ELF-1 (cell line): ENCODE measurements at regions not wholly inside any gene's neighbourhood (a gene's known extent, or its start where the extent isn't known, plus 50 kb on each side); places are given as distances from the start of the nearest gene placed in this dataset.

Source experiments
- DNase-seq: peaks from one replicate; pipeline ENCODE4 v3.0.0-alpha.2; 2016; ENCODE audit warnings: low read depth, low spot score

- peak; percentile 74 for DNase-seq
Measured at GRCh38 chr6:44050872-44051505, 76.3 kb downstream of the MRPL14 start.

GRCh38 chr6:44049989-44050871 is 77.0 kb downstream of the MRPL14 start:
- no peak for DNase-seq

GRCh38 chr6:44049163-44049988 is 77.9 kb downstream of the MRPL14 start:
- DNase-seq = no peak

- DNase-seq = no peak
Measured at GRCh38 chr6:44048277-44048676, 79.0 kb downstream of the MRPL14 start.

- DNase-seq = no peak
Measured at GRCh38 chr6:44047801-44048200, 79.5 kb downstream of the MRPL14 start.

GRCh38 chr6:44047179-44047546 is 80.1 kb downstream of the MRPL14 start:
- DNase-seq = no peak

- DNase-seq = no peak
Measured at GRCh38 chr6:44046516-44047178, 80.6 kb downstream of the MRPL14 start.

- DNase-seq = no peak
Measured at GRCh38 chr6:44045672-44046015, 81.6 kb downstream of the MRPL14 start.

- DNase-seq = no peak
Measured at GRCh38 chr6:44044940-44045671, 82.1 kb downstream of the MRPL14 start.

GRCh38 chr6:44044154-44044539 is 83.1 kb downstream of the MRPL14 start:
- DNase-seq = no peak

- DNase-seq = peak; percentile 78
Measured at GRCh38 chr6:44043479-44044153, 83.6 kb downstream of the MRPL14 start.

GRCh38 chr6:44042989-44043478 is 84.2 kb downstream of the MRPL14 start:
- DNase-seq = no peak

GRCh38 chr6:44042261-44042988 is 84.8 kb downstream of the MRPL14 start:
- DNase-seq = no peak

GRCh38 chr6:44041461-44042260 is 85.6 kb downstream of the MRPL14 start:
- DNase-seq = peak; percentile 92

- no peak for DNase-seq
Measured at GRCh38 chr6:44040786-44041185, 86.5 kb downstream of the MRPL14 start.

GRCh38 chr6:44039839-44040350 is 87.4 kb downstream of the MRPL14 start:
- no peak for DNase-seq

- DNase-seq = no peak
Measured at GRCh38 chr6:44039191-44039719, 88.0 kb downstream of the MRPL14 start.

GRCh38 chr6:44038543-44039065 is 88.6 kb downstream of the MRPL14 start:
- no peak for DNase-seq
